HL-60 (cell line): ENCODE measurements at regions not wholly inside any gene's neighbourhood (a gene's known extent, or its start where the extent isn't known, plus 50 kb on each side); places are given as distances from the start of the nearest gene placed in this dataset.

Experiments
- DNase-seq, 2 experiments: peaks; one replicate each; pipeline ENCODE4 v3.0.0-alpha.2; 2010 to 2020; ENCODE audit warnings: low read depth in 1 of 2, low spot score in 1 of 2
- H3K27ac ChIP-seq: fragments of 250-450 bp; sonication (Bioruptor Pico); replicated peaks from 2 replicates; pipeline ENCODE4 v1.5.1; 2020; ENCODE audit warnings: mild to moderate bottlenecking, moderate library complexity
- H3K27me3 ChIP-seq: fragments of 250-450 bp; sonication (Bioruptor Pico); 2 replicates; pipeline ENCODE4 v1.5.1; 2021; ENCODE audit warnings: mild to moderate bottlenecking, moderate library complexity; ENCODE audit not compliant: insufficient read depth, poor library complexity, severe bottlenecking
- H3K4me3 ChIP-seq: replicated peaks from 2 replicates; pipeline ENCODE4 v1.5.1; 2011; ENCODE audit warnings: mild to moderate bottlenecking, control low read depth, low read length; ENCODE audit not compliant: insufficient read depth
- CTCF ChIP-seq: IDR thresholded peaks from one replicate; pipeline ENCODE4 v1.5.1; 2011; ENCODE audit warnings: low read length, control low read depth, inconsistent platforms; ENCODE audit not compliant: insufficient read depth
- GABPA ChIP-seq: IDR thresholded peaks from 2 replicates; pipeline ENCODE4 v1.6.1; 2012; ENCODE audit warnings: low read depth
- POLR2AphosphoS5 ChIP-seq: IDR thresholded peaks from 2 replicates; pipeline ENCODE4 v1.6.1; 2012; ENCODE audit warnings: low read depth
- REST ChIP-seq: IDR thresholded peaks from 2 replicates; pipeline ENCODE4 v1.6.1; 2012; ENCODE audit warnings: low read depth; ENCODE audit not compliant: insufficient replicate concordance
- SPI1 ChIP-seq: IDR thresholded peaks from 2 replicates; pipeline ENCODE4 v1.6.1; 2012; ENCODE audit warnings: low read depth, mild to moderate bottlenecking, borderline replicate concordance

GRCh38 chr10:90591629-90592028 lies 266.2 kb downstream of the HTR7 start:
- TF ChIP-seq SPI1, result no peak
- TF ChIP-seq CTCF, result no peak
- TF ChIP-seq POLR2AphosphoS5, result no peak
- TF ChIP-seq REST, result no peak
- TF ChIP-seq GABPA, result no peak
- Histone ChIP-seq H3K4me3 (no peak overlapping the region), H3K27ac (no peak overlapping the region), H3K27me3 (no peaks in the 10 kb centered on the region)
- DNase-seq, result no peak

- H3K27ac ChIP-seq, result no peak overlapping the region
- no peaks in the 10 kb centered on the region for H3K27me3 ChIP-seq
- H3K4me3 ChIP-seq, result no peak overlapping the region
- TF ChIP-seq REST (no peak), SPI1 (no peak), GABPA (no peak), POLR2AphosphoS5 (no peak), CTCF (no peak)
- peak in 1 of 2 experiments; percentile 21 for DNase-seq
Observed at GRCh38 chr10:90592638-90593302, 265.1 kb downstream of the HTR7 start.

- TF ChIP-seq GABPA (no peak), REST (no peak), CTCF (no peak), POLR2AphosphoS5 (no peak), SPI1 (no peak)
Observed at GRCh38 chr10:90598513-90598912, 259.3 kb downstream of the HTR7 start.

More at GRCh38 chr10:90598513-90598912, 259.3 kb downstream of the HTR7 start:
- H3K27ac ChIP-seq, result no peak overlapping the region
- no peak for DNase-seq
- no peak overlapping the region for H3K4me3 ChIP-seq
- no peaks in the 10 kb centered on the region for H3K27me3 ChIP-seq
